ENCODE measurements at regions not wholly inside any gene's neighbourhood (a gene's known extent, or its start where the extent isn't known, plus 50 kb on each side); places are given as distances from the start of the nearest gene placed in this dataset.

DNA sequence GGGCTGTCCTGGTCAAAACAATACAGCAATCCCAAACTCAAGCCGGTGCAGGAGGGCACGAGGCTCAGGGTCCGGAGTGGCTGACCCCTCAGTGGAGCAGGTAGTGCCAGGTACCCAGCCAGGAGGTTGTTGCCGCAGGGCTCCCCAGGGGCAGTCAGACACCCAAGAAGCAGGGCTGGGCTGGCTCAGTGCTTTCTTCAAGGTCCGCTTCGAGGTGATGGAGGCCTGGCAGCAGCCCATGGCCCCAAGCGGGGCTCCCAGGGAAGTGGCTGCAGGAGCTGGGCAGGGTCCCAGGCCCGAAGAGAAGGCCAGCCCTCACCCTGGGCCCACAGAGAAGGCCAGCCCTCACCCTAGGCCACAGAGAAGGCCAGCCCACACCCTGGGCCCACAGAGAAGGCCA is 55.3 kb upstream of the COPS8 start:
- no peak for DNase-seq (ENCODE audit: low read depth)

DNA sequence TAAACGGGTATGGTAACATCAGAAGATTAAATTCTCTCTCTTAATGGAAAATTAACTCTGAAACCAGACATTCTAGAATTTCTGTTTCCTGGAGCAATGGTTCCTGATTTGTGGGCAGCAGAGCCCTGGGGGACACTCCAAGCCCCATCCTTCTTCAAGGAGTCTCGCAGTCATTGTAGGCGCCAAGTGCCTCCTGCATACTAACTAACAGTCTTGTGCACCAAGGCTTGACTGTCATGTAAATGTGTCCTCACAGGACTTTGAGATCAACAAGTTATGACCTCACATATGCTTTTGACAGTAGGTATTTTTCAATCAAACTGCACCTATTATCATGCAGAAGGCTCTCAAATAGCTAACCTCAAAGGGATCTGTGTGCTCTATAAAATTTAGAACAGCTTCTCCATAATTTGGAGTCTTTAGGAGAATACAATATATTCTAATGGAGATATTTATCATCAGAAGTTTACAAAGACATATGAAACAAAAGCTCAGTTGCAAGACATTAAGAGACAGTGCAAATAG is 52.1 kb upstream of the COPS8 start:
- no peak for DNase-seq (ENCODE audit: low read depth)

DNA sequence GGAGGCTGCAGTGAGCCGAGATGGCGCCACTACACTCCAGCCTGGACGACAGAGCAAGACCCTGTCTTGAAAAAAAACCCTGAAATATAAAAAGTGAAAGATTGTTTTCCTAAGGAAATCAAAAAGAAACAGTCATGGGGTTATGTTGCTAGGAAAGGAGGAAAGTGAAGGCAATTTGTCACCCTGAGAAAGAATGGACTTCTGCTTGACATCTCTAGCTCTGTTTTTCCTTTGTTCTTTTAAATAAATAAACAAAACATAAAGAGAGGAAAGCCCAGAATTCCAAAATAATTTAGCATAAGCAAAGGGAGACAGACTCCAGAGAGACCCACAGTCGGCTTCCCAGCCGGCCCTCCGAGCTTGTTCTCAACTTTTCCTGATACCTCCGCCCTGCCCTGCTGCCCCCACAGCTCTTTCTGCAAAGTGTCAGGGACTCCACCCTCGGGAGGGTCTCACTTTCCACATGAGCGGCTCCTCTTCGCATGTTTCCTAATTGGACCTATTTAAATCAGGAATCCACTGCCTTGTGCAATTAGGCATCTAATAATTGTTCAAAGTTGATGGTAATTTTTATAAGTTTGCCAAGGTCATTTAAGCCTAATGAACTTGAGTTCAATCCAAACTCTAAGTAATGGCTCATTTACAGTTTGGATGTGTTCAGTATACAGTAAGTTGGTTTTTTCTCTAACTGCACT is 49.8 kb upstream of the COPS8 start:
- no peak for DNase-seq (ENCODE audit: low read depth)
